MM.1S (cell line): ENCODE measurements at regions not wholly inside any gene's neighbourhood (a gene's known extent, or its start where the extent isn't known, plus 50 kb on each side); places are given as distances from the start of the nearest gene placed in this dataset.

ENCODE experiments used
- CTCF ChIP-seq: fragments of 300-600 bp; sonication (generic); IDR thresholded peaks from 2 replicates; pipeline ENCODE4 v1.5.1; 2016; ENCODE audit warnings: antibody characterized with exemption, low read length, mixed read lengths
- EZH2 ChIP-seq: fragments of 300-600 bp; sonication (generic); optimal IDR thresholded peaks from 2 replicates; pipeline ENCODE3; 2017; ENCODE audit warnings: low read depth, mild to moderate bottlenecking, antibody characterized with exemption, low read length, mixed read lengths
- EZH2phosphoT487 ChIP-seq: fragments of 300-600 bp; sonication (generic); IDR thresholded peaks from 2 replicates; pipeline ENCODE4 v1.6.1; 2018; ENCODE audit warnings: antibody characterized with exemption, low read length

GRCh38 chr4:24282446-24282845 lies 301.9 kb downstream of the DHX15 start:
- no peak for TF ChIP-seq CTCF
- no peak for TF ChIP-seq EZH2phosphoT487
- TF ChIP-seq EZH2 = no peak
